Tibial nerve (tissue), 4 donors: ENCODE measurements at regions not wholly inside any gene's neighbourhood (a gene's known extent, or its start where the extent isn't known, plus 50 kb on each side); places are given as distances from the start of the nearest gene placed in this dataset.
"Not testable (repeated sequence)": the region's sequence is repeated elsewhere in the genome, so short reads cannot be mapped to it uniquely, and the experiment has no call there.

Source experiments
- DNase-seq, 2 donors: peaks; one replicate each; pipeline ENCODE4 v3.0.0-alpha.2; 2019; ENCODE audit warnings: low spot score in 2 of 2
- H3K27ac ChIP-seq, 4 donors: fragments of 200-600 bp; sonication (generic) in 3 of 4; one replicate each; pipeline ENCODE4 v1.5.1; 2017 to 2019; ENCODE audit warnings: mild to moderate bottlenecking in 1 of 4
- H3K27me3 ChIP-seq, 2 donors: fragments of 200-600 bp; sonication (generic) in 1 of 2; one replicate each; pipeline versions ENCODE4 v1.5.1 to v1.6.0; 2017 to 2019
- H3K36me3 ChIP-seq, 3 donors: fragments of 200-600 bp; sonication (generic); one replicate each; pipeline ENCODE4 v1.5.1; 2018 to 2019
- H3K4me1 ChIP-seq, 4 donors: fragments of 200-600 bp; sonication (generic) in 3 of 4; one replicate each; pipeline ENCODE4 v1.5.1; 2017 to 2019
- H3K4me3 ChIP-seq, 4 donors: fragments of 200-600 bp; sonication (generic) in 3 of 4; one replicate each; pipeline ENCODE4 v1.5.1; 2017 to 2019; ENCODE audit warnings: mild to moderate bottlenecking in 1 of 4, moderate library complexity in 1 of 4
- H3K9me3 ChIP-seq, 4 donors: fragments of 200-600 bp; sonication (generic) in 3 of 4; one replicate each; pipeline ENCODE4 v1.5.1; 2017 to 2019
- EP300 ChIP-seq, 2 donors: sonication (generic); formaldehyde crosslinking; IDR thresholded peaks; one replicate each; pipeline ENCODE4 v1.6.1; 2017; ENCODE audit warnings: antibody characterized with exemption in 2 of 2, mild to moderate bottlenecking in 1 of 2
- POLR2A ChIP-seq, 2 donors: fragments of 450-650 bp; IDR thresholded peaks; one replicate each; pipeline ENCODE4 v1.6.1; 2017; ENCODE audit warnings: antibody characterized with exemption in 2 of 2, mild to moderate bottlenecking in 2 of 2, moderate library complexity in 2 of 2
- WGBS, 2 donors: methylation state at CpG; one replicate each; pipeline ENCODE4 v1.1.5; 2018; 5-methylcytosine and 5-hydroxymethylcytosine counted together
- TF ChIP-seq, protein P1 (sequence below), 5 experiments: fragments of 200-600 bp in 3 of 5; fragments of 450-650 bp in 2 of 5; sonication (generic) in 3 of 5; IDR thresholded peaks; one replicate each; pipeline ENCODE4 v1.5.1; 2016 to 2019; ENCODE audit warnings: antibody characterized with exemption in 5 of 5, mild to moderate bottlenecking in 3 of 5, moderate library complexity in 2 of 5

DNA sequence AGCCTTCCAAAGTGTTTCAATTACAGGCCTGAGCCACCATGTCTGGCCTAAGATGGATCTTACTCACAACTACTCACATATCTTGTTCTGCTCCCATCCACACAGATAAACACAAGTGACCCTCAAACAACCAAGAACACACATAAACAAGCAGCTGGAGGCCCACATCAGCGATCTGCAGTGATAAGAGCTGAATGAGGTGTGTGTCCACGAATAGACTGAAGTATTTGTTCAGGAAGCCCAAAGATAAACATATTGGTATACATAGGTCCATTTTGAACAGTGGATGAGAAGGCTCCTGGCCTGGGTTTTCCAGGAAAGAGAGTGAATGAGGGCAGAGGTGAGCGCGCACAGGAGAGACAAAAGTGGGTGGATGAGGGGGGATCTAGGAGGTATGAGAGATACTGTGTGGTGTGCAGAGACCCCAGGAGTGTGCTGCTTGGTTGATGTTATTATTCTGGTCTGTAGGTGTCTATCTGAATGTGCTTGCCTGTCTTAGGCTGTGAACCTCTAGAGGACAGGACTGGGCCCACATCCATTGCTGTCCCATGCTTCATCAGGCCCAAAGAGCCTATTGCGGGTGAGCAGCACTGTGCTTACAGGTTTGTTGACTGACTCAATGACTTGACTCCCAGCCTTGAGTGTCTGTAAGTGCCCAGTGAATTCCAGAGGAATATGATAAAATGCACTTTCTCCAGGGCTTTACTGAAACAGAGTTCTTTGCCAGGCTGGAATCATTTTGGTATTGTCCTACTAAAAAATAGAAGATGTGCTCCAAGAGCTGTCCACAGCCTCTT lies 79.9 kb upstream of the ATP1A1 start:
- no peak overlapping the region for H3K27ac ChIP-seq
- H3K27me3 ChIP-seq, result no peaks in the 10 kb centered on the region
- H3K4me3 ChIP-seq, result no peak overlapping the region
- peaks cover 0 to 3% (median 0%) of the 10 kb centered on the region in 4 donors for H3K9me3 ChIP-seq
- H3K4me1 ChIP-seq, result peaks cover 0 to 2% (median 0%) of the 10 kb centered on the region in 4 donors
- 88 to 90% methylated on average over 5 of the region's 5 CpGs for WGBS, 2 donors
- no peak for DNase-seq
- no peaks in the 10 kb centered on the region for H3K36me3 ChIP-seq
- TF ChIP-seq POLR2A (IDR thresholded peaks at IDR 0.05) (no peak), EP300 (IDR thresholded peaks at IDR 0.05) (no peak)
- TF ChIP-seq, protein P1, sequence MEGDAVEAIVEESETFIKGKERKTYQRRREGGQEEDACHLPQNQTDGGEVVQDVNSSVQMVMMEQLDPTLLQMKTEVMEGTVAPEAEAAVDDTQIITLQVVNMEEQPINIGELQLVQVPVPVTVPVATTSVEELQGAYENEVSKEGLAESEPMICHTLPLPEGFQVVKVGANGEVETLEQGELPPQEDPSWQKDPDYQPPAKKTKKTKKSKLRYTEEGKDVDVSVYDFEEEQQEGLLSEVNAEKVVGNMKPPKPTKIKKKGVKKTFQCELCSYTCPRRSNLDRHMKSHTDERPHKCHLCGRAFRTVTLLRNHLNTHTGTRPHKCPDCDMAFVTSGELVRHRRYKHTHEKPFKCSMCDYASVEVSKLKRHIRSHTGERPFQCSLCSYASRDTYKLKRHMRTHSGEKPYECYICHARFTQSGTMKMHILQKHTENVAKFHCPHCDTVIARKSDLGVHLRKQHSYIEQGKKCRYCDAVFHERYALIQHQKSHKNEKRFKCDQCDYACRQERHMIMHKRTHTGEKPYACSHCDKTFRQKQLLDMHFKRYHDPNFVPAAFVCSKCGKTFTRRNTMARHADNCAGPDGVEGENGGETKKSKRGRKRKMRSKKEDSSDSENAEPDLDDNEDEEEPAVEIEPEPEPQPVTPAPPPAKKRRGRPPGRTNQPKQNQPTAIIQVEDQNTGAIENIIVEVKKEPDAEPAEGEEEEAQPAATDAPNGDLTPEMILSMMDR (IDR thresholded peaks at IDR 0.05), result no peak

DNA sequence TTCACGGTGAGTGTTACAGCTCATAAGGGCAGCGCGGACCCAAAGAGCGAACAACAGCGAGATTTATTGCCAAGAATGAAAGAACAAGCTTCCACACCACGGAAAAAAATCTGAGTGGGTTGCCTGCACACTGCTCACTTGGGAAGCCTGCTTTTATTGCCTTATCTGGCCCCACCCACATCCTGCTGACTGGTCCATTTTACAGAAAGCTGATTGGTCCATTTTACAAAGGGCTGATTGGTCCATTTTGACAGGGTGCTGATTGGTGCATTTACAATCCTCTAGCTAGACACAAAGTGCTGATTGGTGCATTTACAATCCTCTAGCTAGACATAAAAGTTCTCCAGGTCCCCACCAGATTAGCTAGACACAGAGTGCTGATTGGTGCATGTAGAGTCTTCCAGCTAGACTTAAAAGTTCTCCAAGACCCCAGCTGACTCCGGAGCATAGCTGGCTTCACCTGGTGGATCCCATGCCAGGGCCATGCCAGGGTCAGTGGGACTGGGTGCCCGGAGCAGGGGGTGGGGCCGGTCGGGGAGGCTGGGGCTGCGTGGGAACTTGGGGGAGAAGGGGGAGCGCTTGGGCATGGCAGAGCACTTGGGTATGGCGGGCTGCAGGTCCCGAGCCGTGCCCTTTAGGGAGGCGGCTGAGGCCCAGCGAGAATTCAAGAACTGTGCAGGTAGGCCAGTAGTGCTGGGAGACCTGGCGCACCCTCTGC lies 75.4 kb upstream of the ATP1A1 start:
- Histone ChIP-seq H3K27me3 (no peaks in the 10 kb centered on the region), H3K9me3 (peaks cover 0 to 6% (median 0%) of the 10 kb centered on the region in 4 donors), H3K4me3 (no peak overlapping the region), H3K36me3 (no peaks in the 10 kb centered on the region), H3K4me1 (no peaks in the 10 kb centered on the region), H3K27ac (no peak overlapping the region)
- DNase-seq, result no peak
- 95% methylated on average over 14 to 17 of the region's 18 CpGs for WGBS, 2 donors
- TF ChIP-seq, protein P1 (IDR thresholded peaks at IDR 0.05), result no peak
- TF ChIP-seq POLR2A (IDR thresholded peaks at IDR 0.05) (no peak), EP300 (IDR thresholded peaks at IDR 0.05) (no peak)

DNA sequence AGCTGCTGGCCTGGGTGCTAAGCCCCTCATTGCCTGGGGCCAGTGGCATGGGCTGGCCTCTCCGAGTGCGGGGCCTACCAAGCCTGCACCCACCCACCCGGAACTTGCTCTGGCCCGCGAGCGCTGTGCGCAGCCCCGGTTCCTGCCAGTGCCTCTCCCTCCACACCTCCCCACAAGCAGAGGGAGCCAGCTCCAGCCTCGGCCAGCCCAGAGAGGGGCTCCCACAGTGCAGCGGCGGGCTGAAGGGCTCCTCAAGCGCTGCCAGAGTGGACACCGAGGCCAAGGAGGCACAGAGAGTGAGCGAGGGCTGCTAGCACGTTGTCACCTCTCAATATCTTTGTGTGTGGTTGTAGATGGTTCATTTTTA lies 74.8 kb upstream of the ATP1A1 start:
- 93 to 96% methylated on average over 13 to 15 of the region's 15 CpGs for WGBS, 2 donors
- not testable (repeated sequence) for H3K27ac ChIP-seq, H3K4me3 ChIP-seq, H3K27me3 ChIP-seq, DNase-seq, H3K9me3 ChIP-seq, H3K4me1 ChIP-seq, H3K36me3 ChIP-seq

DNA sequence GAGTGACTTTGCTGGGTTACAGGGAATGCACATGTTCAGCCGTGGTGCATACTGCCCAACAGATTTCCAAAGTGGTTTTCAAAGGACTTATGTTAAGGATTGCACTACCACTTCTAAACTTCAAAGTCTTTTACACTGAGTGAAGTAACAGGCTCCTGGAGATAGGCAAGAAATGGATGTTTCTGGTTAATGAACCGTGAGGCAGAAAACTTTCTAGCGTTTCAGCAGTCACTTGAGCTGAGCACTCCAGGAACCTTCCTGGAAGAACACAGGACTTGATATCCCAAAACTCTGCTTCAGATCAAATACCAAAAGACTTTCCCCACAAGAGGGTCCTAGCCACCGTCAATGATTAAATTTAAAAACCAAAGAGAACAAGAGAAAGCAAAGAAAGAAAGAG lies 74.3 kb upstream of the ATP1A1 start:
- no peaks in the 10 kb centered on the region for H3K36me3 ChIP-seq
- no peak for TF ChIP-seq POLR2A (IDR thresholded peaks at IDR 0.05)
- no peak for TF ChIP-seq EP300 (IDR thresholded peaks at IDR 0.05)
- TF ChIP-seq, protein P1 (IDR thresholded peaks at IDR 0.05), result no peak
- no peaks in the 10 kb centered on the region for H3K4me1 ChIP-seq
- no peak overlapping the region for H3K27ac ChIP-seq
- no peak overlapping the region for H3K4me3 ChIP-seq
- no peak for DNase-seq
- H3K27me3 ChIP-seq, result no peaks in the 10 kb centered on the region
- 91 to 92% methylated on average over 4 of the region's 4 CpGs for WGBS, 2 donors
- H3K9me3 ChIP-seq, result peaks cover 0 to 6% (median 0%) of the 10 kb centered on the region in 4 donors

DNA sequence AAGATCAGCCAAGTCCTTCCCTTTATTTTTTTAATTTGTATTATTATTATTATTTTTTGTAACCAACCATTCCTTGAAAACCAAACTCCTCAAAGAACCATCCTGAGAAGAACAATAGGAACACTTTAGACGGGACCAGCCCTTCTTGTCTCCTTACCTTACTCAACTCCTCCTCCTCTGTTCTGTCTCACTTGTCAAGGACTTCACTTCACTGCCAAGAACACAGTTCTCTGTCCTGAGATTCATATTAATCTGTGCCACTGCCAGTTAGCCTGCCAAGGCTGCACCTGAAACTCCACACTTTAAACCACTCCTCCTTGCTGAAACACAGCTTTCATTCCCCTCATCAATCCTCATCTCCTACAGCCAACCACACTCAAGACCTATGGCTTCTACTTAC lies 73.8 kb upstream of the ATP1A1 start:
- H3K36me3 ChIP-seq, result no peaks in the 10 kb centered on the region
- H3K9me3 ChIP-seq, result peaks cover 0 to 6% (median 0%) of the 10 kb centered on the region in 4 donors
- no peaks in the 10 kb centered on the region for H3K27me3 ChIP-seq
- no peak overlapping the region for H3K27ac ChIP-seq
- DNase-seq, result no peak
- no peaks in the 10 kb centered on the region for H3K4me1 ChIP-seq
- WGBS, 2 donors, result 85 to 89% methylated on average over 1 of the region's 1 CpG
- no peak overlapping the region for H3K4me3 ChIP-seq
- TF ChIP-seq EP300 (IDR thresholded peaks at IDR 0.05) (no peak), POLR2A (IDR thresholded peaks at IDR 0.05) (no peak)
- TF ChIP-seq, protein P1 (IDR thresholded peaks at IDR 0.05), result no peak
